HEK293 (cell line): ENCODE measurements at regions not wholly inside any gene's neighbourhood (a gene's known extent, or its start where the extent isn't known, plus 50 kb on each side); places are given as distances from the start of the nearest gene placed in this dataset.

Source experiments
- CTCF ChIA-PET: fragments of 350-600 bp; formaldehyde crosslinking; extraction: SDS; loops from one replicate; lab custom pipeline; 2021; ENCODE audit warnings: antibody characterized with exemption; lab: Yijun Ruan, JAX
- POLR2A ChIA-PET: fragments of 300-600 bp; formaldehyde crosslinking; extraction: SDS; loops from one replicate; lab custom pipeline; 2020; ENCODE audit warnings: antibody characterized with exemption, inconsistent platforms; lab: Yijun Ruan, JAX
- H3K27ac ChIP-seq: fragments of 200-500 bp; sonication (Bioruptor generic); 2 replicates; pipeline ENCODE4 v1.5.1; 2014; ENCODE audit warnings: low read depth, low read length, control low read depth, inconsistent platforms; ENCODE audit errors: extremely low read depth
- H3K36me3 ChIP-seq, 2 experiments: fragments of 200-500 bp in 1 of 2; sonication (Bioruptor generic) in 1 of 2; 1 replicate in 1 of 2; 2 replicates in 1 of 2; pipeline ENCODE4 v1.5.1; 2014 to 2017; ENCODE audit warnings: inconsistent platforms in 2 of 2, low read length in 2 of 2; ENCODE audit not compliant: control insufficient read depth in 2 of 2, insufficient read depth in 1 of 2
- H3K4me1 ChIP-seq: fragments of 200-500 bp; sonication (Bioruptor generic); 2 replicates; pipeline ENCODE4 v1.5.1; 2014; ENCODE audit warnings: mild to moderate bottlenecking, low read length, inconsistent platforms; ENCODE audit not compliant: control insufficient read depth, insufficient read depth
- H3K4me3 ChIP-seq: 2 replicates; pipeline ENCODE4 v1.5.1; 2011; ENCODE audit warnings: low read depth, mild to moderate bottlenecking, control low read depth, low read length, moderate library complexity
- H3K9me3 ChIP-seq: fragments of 200-500 bp; sonication (Bioruptor generic); 2 replicates; pipeline ENCODE4 v1.5.1; 2014; ENCODE audit warnings: low read depth, low read length, inconsistent platforms; ENCODE audit not compliant: control insufficient read depth, insufficient read depth
- KLF1 ChIP-seq: fragments of 450-650 bp; formaldehyde crosslinking; IDR thresholded peaks from 2 replicates; pipeline ENCODE4 v1.5.1; 2016; ENCODE audit warnings: missing biosample characterization, missing genetic modification characterization
- KLF16 ChIP-seq: fragments of 450-650 bp; formaldehyde crosslinking; IDR thresholded peaks from 2 replicates; pipeline ENCODE4 v1.5.1; 2017; ENCODE audit warnings: missing biosample characterization, missing genetic modification characterization
- ZFP41 ChIP-seq: fragments of 450-650 bp; formaldehyde crosslinking; IDR thresholded peaks from 2 replicates; pipeline ENCODE4 v1.5.1; 2016; ENCODE audit warnings: missing biosample characterization, missing genetic modification characterization, borderline replicate concordance
- ZNF16 ChIP-seq: fragments of 450-650 bp; formaldehyde crosslinking; IDR thresholded peaks from 2 replicates; pipeline ENCODE4 v1.5.1; 2016; ENCODE audit warnings: low read depth, missing biosample characterization, missing genetic modification characterization
- ZNF2 ChIP-seq: fragments of 450-650 bp; formaldehyde crosslinking; IDR thresholded peaks from 2 replicates; pipeline ENCODE4 v1.5.1; 2016; ENCODE audit warnings: missing biosample characterization, missing genetic modification characterization
- ZNF24 ChIP-seq: fragments of 450-650 bp; formaldehyde crosslinking; IDR thresholded peaks from 2 replicates; pipeline ENCODE4 v1.5.1; 2016; ENCODE audit warnings: missing biosample characterization, missing genetic modification characterization
- ZNF248 ChIP-seq: fragments of 450-650 bp; formaldehyde crosslinking; IDR thresholded peaks from 2 replicates; pipeline ENCODE4 v1.5.1; 2017; ENCODE audit warnings: missing biosample characterization, missing genetic modification characterization
- ZNF394 ChIP-seq: fragments of 450-650 bp; formaldehyde crosslinking; IDR thresholded peaks from 2 replicates; pipeline ENCODE4 v1.5.1; 2016; ENCODE audit warnings: missing biosample characterization, missing genetic modification characterization, mild to moderate bottlenecking, moderate library complexity, borderline replicate concordance
- ZNF548 ChIP-seq: fragments of 450-650 bp; formaldehyde crosslinking; IDR thresholded peaks from 2 replicates; pipeline ENCODE4 v1.5.1; 2016; ENCODE audit warnings: missing biosample characterization, missing genetic modification characterization
- ZNF623 ChIP-seq: fragments of 450-650 bp; formaldehyde crosslinking; IDR thresholded peaks from 2 replicates; pipeline ENCODE4 v1.5.1; 2016; ENCODE audit warnings: missing biosample characterization, missing genetic modification characterization
- ZNF768 ChIP-seq: fragments of 450-650 bp; formaldehyde crosslinking; IDR thresholded peaks from 2 replicates; pipeline ENCODE4 v1.5.1; 2018; ENCODE audit warnings: missing biosample characterization, mild to moderate bottlenecking, missing genetic modification characterization
- ZNF843 ChIP-seq: fragments of 450-650 bp; formaldehyde crosslinking; IDR thresholded peaks from 2 replicates; pipeline ENCODE4 v1.5.1; 2016; ENCODE audit warnings: missing biosample characterization, missing genetic modification characterization
- TF ChIP-seq, protein P1 (sequence below): fragments of 450-650 bp; formaldehyde crosslinking; IDR thresholded peaks from 2 replicates; pipeline ENCODE4 v1.5.1; 2016; ENCODE audit warnings: missing biosample characterization, missing genetic modification characterization, borderline replicate concordance
- TF ChIP-seq, protein P2 (sequence below): fragments of 450-650 bp; IDR thresholded peaks from 2 replicates; pipeline ENCODE4 v1.5.1; 2018; ENCODE audit warnings: missing biosample characterization, missing genetic modification characterization
- TF ChIP-seq, protein P3 (sequence below): fragments of 450-650 bp; formaldehyde crosslinking; IDR thresholded peaks from 2 replicates; pipeline ENCODE4 v1.5.1; 2017; ENCODE audit warnings: missing biosample characterization, missing genetic modification characterization
- TF ChIP-seq, protein P4 (sequence below): fragments of 450-650 bp; formaldehyde crosslinking; IDR thresholded peaks from 2 replicates; pipeline ENCODE4 v1.5.1; 2017; ENCODE audit warnings: missing biosample characterization, missing genetic modification characterization
- TF ChIP-seq, protein P5 (sequence below): fragments of 450-650 bp; formaldehyde crosslinking; IDR thresholded peaks from 2 replicates; pipeline ENCODE4 v1.5.1; 2016; ENCODE audit warnings: missing biosample characterization, missing genetic modification characterization
- TF ChIP-seq, protein P6 (sequence below): fragments of 450-650 bp; formaldehyde crosslinking; IDR thresholded peaks from 2 replicates; pipeline ENCODE4 v1.5.1; 2017; ENCODE audit warnings: missing biosample characterization, missing genetic modification characterization
- TF ChIP-seq, protein P7 (sequence below): fragments of 450-650 bp; formaldehyde crosslinking; IDR thresholded peaks from 2 replicates; pipeline ENCODE4 v1.5.1; 2016; ENCODE audit warnings: missing biosample characterization, missing genetic modification characterization

DNA sequence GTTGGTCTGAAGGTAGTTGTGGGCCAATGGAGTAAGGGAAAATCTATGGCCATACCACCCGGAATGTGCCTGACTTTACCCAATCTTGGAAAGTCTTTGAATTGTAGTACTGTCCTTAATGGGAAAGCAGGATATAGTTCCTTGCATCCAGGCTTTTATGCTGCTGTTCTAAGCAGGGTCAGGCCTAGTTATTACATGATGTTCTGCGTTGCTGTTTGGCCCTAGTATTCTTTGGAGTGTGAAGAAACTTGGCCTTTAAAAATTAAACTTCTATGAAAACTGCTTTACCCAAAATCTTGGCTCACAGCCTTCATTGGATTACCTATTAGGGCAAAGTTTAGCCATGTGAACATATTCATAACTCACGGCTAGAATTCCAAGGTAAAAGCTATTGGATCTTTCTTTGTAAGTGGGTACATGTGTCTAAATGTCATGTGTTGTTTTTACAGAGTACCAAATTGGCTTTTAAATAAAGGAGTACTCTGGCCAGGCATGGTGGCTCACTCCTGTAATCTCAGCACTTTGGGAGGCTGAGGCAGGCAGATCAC is 211.1 kb downstream of the DTWD2 start (continued):
- TF ChIP-seq ZNF548 (tag by site-specific recombination) (no peak), ZNF623 (tag by site-specific recombination) (no peak), ZNF843 (tag by site-specific recombination) (no peak), ZNF16 (tag by site-specific recombination) (no peak), ZNF2 (tag by site-specific recombination) (no peak)
- TF ChIP-seq, protein P1, sequence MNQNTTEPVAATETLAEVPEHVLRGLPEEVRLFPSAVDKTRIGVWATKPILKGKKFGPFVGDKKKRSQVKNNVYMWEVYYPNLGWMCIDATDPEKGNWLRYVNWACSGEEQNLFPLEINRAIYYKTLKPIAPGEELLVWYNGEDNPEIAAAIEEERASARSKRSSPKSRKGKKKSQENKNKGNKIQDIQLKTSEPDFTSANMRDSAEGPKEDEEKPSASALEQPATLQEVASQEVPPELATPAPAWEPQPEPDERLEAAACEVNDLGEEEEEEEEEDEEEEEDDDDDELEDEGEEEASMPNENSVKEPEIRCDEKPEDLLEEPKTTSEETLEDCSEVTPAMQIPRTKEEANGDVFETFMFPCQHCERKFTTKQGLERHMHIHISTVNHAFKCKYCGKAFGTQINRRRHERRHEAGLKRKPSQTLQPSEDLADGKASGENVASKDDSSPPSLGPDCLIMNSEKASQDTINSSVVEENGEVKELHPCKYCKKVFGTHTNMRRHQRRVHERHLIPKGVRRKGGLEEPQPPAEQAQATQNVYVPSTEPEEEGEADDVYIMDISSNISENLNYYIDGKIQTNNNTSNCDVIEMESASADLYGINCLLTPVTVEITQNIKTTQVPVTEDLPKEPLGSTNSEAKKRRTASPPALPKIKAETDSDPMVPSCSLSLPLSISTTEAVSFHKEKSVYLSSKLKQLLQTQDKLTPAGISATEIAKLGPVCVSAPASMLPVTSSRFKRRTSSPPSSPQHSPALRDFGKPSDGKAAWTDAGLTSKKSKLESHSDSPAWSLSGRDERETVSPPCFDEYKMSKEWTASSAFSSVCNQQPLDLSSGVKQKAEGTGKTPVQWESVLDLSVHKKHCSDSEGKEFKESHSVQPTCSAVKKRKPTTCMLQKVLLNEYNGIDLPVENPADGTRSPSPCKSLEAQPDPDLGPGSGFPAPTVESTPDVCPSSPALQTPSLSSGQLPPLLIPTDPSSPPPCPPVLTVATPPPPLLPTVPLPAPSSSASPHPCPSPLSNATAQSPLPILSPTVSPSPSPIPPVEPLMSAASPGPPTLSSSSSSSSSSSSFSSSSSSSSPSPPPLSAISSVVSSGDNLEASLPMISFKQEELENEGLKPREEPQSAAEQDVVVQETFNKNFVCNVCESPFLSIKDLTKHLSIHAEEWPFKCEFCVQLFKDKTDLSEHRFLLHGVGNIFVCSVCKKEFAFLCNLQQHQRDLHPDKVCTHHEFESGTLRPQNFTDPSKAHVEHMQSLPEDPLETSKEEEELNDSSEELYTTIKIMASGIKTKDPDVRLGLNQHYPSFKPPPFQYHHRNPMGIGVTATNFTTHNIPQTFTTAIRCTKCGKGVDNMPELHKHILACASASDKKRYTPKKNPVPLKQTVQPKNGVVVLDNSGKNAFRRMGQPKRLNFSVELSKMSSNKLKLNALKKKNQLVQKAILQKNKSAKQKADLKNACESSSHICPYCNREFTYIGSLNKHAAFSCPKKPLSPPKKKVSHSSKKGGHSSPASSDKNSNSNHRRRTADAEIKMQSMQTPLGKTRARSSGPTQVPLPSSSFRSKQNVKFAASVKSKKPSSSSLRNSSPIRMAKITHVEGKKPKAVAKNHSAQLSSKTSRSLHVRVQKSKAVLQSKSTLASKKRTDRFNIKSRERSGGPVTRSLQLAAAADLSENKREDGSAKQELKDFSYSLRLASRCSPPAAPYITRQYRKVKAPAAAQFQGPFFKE (tag by site-specific recombination) = no peak
- TF ChIP-seq, protein P2, sequence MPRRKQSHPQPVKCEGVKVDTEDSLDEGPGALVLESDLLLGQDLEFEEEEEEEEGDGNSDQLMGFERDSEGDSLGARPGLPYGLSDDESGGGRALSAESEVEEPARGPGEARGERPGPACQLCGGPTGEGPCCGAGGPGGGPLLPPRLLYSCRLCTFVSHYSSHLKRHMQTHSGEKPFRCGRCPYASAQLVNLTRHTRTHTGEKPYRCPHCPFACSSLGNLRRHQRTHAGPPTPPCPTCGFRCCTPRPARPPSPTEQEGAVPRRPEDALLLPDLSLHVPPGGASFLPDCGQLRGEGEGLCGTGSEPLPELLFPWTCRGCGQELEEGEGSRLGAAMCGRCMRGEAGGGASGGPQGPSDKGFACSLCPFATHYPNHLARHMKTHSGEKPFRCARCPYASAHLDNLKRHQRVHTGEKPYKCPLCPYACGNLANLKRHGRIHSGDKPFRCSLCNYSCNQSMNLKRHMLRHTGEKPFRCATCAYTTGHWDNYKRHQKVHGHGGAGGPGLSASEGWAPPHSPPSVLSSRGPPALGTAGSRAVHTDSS (tag by site-specific recombination) = no peak
- TF ChIP-seq, protein P3, sequence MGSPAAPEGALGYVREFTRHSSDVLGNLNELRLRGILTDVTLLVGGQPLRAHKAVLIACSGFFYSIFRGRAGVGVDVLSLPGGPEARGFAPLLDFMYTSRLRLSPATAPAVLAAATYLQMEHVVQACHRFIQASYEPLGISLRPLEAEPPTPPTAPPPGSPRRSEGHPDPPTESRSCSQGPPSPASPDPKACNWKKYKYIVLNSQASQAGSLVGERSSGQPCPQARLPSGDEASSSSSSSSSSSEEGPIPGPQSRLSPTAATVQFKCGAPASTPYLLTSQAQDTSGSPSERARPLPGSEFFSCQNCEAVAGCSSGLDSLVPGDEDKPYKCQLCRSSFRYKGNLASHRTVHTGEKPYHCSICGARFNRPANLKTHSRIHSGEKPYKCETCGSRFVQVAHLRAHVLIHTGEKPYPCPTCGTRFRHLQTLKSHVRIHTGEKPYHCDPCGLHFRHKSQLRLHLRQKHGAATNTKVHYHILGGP (tag by site-specific recombination) = no peak

DNA sequence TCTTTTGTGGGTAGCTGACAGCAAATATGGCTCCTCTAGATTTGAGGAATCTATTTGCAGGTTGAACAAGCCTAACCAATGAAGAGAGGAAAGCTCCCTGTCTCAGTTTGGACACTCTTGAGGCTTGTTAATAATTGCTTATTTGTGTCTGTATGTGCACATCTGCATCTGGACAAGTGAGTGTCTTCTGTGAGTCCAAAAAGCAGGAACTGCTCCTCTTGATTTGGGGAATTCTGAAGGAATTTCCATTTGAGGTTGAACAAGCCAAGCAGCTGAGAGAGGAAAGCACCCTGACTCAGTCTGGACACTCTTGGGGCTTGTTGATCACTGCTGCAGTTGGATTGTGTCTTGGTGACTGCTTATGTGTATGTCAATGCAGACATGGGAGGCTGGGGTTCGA is 211.6 kb downstream of the DTWD2 start:
- Histone ChIP-seq H3K27ac (no peak overlapping the region), H3K4me3 (no peak overlapping the region), H3K4me1 (no peaks in the 10 kb centered on the region), H3K36me3 (no peaks in the 10 kb centered on the region), H3K9me3 (no peaks in the 10 kb centered on the region)
- ChIA-PET POLR2A (no interaction called here), CTCF (interaction anchor here (0.6 kb wide), 1 partner anchor 63 kb away, joined by 3 read pairs; no protein-coding TSS in a partner anchor)
- no peak for TF ChIP-seq KLF16
- TF ChIP-seq KLF1 = no peak
- TF ChIP-seq ZFP41 = no peak
- no peak for TF ChIP-seq ZNF394 (tag by site-specific recombination)
- TF ChIP-seq, protein P4, sequence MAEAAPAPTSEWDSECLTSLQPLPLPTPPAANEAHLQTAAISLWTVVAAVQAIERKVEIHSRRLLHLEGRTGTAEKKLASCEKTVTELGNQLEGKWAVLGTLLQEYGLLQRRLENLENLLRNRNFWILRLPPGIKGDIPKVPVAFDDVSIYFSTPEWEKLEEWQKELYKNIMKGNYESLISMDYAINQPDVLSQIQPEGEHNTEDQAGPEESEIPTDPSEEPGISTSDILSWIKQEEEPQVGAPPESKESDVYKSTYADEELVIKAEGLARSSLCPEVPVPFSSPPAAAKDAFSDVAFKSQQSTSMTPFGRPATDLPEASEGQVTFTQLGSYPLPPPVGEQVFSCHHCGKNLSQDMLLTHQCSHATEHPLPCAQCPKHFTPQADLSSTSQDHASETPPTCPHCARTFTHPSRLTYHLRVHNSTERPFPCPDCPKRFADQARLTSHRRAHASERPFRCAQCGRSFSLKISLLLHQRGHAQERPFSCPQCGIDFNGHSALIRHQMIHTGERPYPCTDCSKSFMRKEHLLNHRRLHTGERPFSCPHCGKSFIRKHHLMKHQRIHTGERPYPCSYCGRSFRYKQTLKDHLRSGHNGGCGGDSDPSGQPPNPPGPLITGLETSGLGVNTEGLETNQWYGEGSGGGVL (tag by site-specific recombination) = no peak
- TF ChIP-seq, protein P5, sequence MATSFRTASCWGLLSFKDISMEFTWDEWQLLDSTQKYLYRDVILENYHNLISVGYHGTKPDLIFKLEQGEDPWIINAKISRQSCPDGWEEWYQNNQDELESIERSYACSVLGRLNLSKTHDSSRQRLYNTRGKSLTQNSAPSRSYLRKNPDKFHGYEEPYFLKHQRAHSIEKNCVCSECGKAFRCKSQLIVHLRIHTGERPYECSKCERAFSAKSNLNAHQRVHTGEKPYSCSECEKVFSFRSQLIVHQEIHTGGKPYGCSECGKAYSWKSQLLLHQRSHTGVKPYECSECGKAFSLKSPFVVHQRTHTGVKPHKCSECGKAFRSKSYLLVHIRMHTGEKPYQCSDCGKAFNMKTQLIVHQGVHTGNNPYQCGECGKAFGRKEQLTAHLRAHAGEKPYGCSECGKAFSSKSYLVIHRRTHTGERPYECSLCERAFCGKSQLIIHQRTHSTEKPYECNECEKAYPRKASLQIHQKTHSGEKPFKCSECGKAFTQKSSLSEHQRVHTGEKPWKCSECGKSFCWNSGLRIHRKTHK = no peak
- no peak for TF ChIP-seq ZNF16 (tag by site-specific recombination)
- no peak for TF ChIP-seq ZNF248 (tag by site-specific recombination)
- TF ChIP-seq ZNF768 (tag by site-specific recombination) = no peak
- TF ChIP-seq, protein P6, sequence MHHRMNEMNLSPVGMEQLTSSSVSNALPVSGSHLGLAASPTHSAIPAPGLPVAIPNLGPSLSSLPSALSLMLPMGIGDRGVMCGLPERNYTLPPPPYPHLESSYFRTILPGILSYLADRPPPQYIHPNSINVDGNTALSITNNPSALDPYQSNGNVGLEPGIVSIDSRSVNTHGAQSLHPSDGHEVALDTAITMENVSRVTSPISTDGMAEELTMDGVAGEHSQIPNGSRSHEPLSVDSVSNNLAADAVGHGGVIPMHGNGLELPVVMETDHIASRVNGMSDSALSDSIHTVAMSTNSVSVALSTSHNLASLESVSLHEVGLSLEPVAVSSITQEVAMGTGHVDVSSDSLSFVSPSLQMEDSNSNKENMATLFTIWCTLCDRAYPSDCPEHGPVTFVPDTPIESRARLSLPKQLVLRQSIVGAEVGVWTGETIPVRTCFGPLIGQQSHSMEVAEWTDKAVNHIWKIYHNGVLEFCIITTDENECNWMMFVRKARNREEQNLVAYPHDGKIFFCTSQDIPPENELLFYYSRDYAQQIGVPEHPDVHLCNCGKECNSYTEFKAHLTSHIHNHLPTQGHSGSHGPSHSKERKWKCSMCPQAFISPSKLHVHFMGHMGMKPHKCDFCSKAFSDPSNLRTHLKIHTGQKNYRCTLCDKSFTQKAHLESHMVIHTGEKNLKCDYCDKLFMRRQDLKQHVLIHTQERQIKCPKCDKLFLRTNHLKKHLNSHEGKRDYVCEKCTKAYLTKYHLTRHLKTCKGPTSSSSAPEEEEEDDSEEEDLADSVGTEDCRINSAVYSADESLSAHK (tag by site-specific recombination) = no peak
- no peak for TF ChIP-seq ZNF24 (tag by site-specific recombination)
- TF ChIP-seq, protein P7, sequence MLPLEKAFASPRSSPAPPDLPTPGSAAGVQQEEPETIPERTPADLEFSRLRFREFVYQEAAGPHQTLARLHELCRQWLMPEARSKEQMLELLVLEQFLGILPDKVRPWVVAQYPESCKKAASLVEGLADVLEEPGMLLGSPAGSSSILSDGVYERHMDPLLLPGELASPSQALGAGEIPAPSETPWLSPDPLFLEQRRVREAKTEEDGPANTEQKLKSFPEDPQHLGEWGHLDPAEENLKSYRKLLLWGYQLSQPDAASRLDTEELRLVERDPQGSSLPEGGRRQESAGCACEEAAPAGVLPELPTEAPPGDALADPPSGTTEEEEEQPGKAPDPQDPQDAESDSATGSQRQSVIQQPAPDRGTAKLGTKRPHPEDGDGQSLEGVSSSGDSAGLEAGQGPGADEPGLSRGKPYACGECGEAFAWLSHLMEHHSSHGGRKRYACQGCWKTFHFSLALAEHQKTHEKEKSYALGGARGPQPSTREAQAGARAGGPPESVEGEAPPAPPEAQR = no peak
